Mesothelial cell of epicardium (in vitro differentiated cells): ENCODE measurements at regions not wholly inside any gene's neighbourhood (a gene's known extent, or its start where the extent isn't known, plus 50 kb on each side); places are given as distances from the start of the nearest gene placed in this dataset.

Experiments used
- DNase-seq, 2 experiments: peaks; one replicate each; pipeline ENCODE4 v3.0.0; 2021; ENCODE audit warnings: low spot score in 2 of 2; ENCODE audit not compliant: unreplicated experiment in 2 of 2
- H3K27ac Mint-ChIP-seq: 2 replicates; pipeline ENCODE4 v1.8.0; 2021; ENCODE audit warnings: mixed read lengths
- H3K27me3 Mint-ChIP-seq: 2 replicates; pipeline ENCODE4 v1.8.0; 2021; ENCODE audit warnings: low read depth, mixed read lengths
- H3K36me3 Mint-ChIP-seq: 2 replicates; pipeline ENCODE4 v1.8.0; 2021; ENCODE audit warnings: mixed read lengths
- H3K4me1 Mint-ChIP-seq: 2 replicates; pipeline ENCODE4 v1.8.0; 2021; ENCODE audit warnings: mixed read lengths
- H3K4me3 Mint-ChIP-seq: 2 replicates; pipeline ENCODE4 v1.8.0; 2021; ENCODE audit warnings: mild to moderate bottlenecking, moderate library complexity, mixed read lengths
- H3K9me3 Mint-ChIP-seq: 2 replicates; pipeline ENCODE4 v1.8.0; 2021; ENCODE audit warnings: mixed read lengths
- TF ChIP-seq, protein P1 (sequence below): fragments of 200-600 bp; sonication (generic); IDR thresholded peaks from one replicate; pipeline ENCODE4 v1.5.0; 2021; ENCODE audit warnings: antibody characterized with exemption; ENCODE audit not compliant: unreplicated experiment

DNA sequence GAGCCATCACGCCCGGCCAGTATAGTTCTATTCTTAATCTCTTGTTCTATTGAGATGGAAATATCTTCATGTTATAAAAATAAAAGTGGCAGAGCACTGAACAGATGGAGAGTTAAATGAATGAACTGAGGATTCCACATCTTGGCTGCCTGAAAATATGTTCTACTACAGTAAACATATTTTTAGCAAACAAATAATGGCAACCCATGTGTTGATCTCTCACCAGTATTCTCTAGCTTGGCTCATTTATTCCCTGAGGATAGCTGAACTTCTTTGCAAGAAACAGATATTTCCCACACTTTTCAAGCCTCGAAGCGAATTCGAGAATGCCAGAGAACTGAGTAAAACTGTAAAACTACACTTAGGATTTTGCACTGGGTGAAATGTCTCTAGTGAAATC, 58.9 kb downstream of the DIRAS3 start:
- peaks cover 2% of the 10 kb centered on the region for H3K4me1 Mint-ChIP-seq
- H3K27me3 Mint-ChIP-seq: no peaks in the 10 kb centered on the region
- TF ChIP-seq, protein P1, sequence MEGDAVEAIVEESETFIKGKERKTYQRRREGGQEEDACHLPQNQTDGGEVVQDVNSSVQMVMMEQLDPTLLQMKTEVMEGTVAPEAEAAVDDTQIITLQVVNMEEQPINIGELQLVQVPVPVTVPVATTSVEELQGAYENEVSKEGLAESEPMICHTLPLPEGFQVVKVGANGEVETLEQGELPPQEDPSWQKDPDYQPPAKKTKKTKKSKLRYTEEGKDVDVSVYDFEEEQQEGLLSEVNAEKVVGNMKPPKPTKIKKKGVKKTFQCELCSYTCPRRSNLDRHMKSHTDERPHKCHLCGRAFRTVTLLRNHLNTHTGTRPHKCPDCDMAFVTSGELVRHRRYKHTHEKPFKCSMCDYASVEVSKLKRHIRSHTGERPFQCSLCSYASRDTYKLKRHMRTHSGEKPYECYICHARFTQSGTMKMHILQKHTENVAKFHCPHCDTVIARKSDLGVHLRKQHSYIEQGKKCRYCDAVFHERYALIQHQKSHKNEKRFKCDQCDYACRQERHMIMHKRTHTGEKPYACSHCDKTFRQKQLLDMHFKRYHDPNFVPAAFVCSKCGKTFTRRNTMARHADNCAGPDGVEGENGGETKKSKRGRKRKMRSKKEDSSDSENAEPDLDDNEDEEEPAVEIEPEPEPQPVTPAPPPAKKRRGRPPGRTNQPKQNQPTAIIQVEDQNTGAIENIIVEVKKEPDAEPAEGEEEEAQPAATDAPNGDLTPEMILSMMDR: no peak
- peaks cover 18% of the 10 kb centered on the region for H3K9me3 Mint-ChIP-seq
- no peak for DNase-seq
- no peak overlapping the region for H3K4me3 Mint-ChIP-seq
- H3K36me3 Mint-ChIP-seq: peaks cover 2% of the 10 kb centered on the region
- H3K27ac Mint-ChIP-seq: no peak overlapping the region

DNA sequence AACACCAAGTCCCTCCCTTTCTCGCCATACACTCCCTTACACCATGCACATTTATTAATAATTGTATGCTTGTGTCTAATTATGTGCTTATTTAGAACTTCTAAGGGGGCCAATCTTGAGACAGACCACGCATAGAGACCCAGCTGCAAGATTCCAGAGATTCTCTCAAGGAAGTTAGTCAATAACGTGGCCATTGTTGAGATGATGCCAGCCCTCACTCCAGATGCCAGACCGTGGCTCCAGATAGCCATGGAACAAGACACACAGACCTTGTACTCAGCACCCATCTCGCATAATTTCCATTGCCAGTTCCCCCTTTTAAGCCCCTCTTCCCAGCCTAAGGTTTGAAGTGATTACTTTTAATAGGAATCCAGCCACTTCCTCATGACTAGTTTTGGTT, 62.4 kb downstream of the DIRAS3 start:
- Mint-ChIP-seq H3K36me3 (no peaks in the 10 kb centered on the region), H3K27ac (no peak overlapping the region), H3K4me3 (no peak overlapping the region), H3K9me3 (peaks cover 5% of the 10 kb centered on the region), H3K27me3 (no peaks in the 10 kb centered on the region), H3K4me1 (peaks cover 2% of the 10 kb centered on the region)
- no peak for DNase-seq
- TF ChIP-seq, protein P1: no peak

DNA sequence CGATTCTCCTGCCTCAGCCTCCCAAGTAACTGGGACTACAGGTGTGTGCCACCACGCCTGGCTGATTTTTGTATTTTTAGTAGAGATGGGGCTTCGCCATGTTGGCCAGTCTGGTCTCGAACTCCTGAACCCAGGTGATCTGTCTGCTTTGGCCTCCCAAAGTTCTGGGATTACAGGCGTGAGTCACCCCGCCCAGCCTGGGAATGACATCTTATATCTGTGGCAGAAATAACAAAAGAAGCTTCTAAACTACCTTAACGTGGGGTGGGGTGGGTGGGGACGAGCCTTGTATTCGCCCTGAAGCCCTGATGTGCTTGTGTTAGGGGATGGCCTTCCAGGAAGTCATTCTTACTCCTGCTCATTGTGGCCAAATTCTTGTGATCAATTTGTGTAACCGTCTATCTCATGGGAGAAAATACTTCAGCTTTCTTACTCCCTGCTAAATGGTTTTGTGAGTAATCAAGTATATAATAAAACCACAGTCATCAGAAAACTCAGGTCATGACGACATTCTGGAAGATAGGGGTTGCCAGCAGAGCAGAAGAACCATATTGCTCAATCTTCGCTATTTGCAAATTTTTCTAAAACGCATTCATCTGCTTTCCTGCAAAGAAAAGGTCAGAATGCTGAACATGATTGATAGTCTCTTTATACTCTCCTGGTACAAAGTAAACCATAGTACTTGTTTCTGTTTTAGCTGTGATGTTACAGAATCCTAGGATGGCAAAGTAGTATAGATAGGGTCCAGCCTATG, 63.2 kb downstream of the DIRAS3 start:
- Mint-ChIP-seq H3K4me1 (peaks cover 2% of the 10 kb centered on the region), H3K36me3 (no peaks in the 10 kb centered on the region), H3K4me3 (no peak overlapping the region), H3K9me3 (peaks cover under 1% of the 10 kb centered on the region), H3K27ac (no peak overlapping the region), H3K27me3 (no peaks in the 10 kb centered on the region)
- DNase-seq: no peak
- TF ChIP-seq, protein P1: no peak

DNA sequence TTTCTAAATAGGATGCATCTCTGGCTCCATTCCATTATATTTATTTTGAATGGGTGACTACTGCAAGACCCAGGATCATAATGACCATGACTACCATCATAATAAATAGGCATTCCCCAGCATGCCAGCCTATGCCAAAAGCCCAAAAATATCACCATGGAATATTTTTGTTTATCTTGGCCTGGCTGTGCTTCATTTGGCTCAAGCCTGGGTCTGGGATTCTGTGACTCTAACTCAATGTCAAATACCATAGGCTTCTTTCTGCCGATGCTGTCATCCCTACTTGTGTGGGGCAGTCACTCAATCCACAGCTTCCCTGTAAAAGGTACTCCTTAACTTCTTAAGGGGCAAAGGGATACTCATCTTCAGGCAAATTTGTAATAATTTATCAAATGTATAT, 66.6 kb downstream of the DIRAS3 start:
- Mint-ChIP-seq H3K4me3 (no peak overlapping the region), H3K36me3 (no peaks in the 10 kb centered on the region), H3K4me1 (peaks cover 7% of the 10 kb centered on the region), H3K27me3 (no peaks in the 10 kb centered on the region), H3K27ac (no peak overlapping the region), H3K9me3 (no peaks in the 10 kb centered on the region)
- DNase-seq: no peak
- TF ChIP-seq, protein P1: no peak

DNA sequence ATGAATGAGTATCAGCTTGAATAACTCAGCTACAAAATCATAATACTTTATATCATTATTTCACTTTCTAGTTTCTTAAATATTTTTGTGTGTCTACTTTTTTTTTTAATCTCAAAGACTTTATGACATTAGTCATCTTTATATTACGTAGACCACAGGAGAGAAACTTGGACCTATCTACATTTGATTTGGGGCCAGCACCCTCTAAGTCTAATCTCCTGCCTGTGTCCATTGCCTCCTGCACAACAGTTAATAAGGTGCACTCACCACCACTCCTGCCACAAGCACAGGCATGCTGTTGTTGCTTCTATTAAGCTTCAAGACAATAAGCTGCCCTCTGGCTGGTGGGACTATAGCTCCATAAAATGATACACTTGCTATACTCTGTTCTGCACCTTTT, 70.4 kb downstream of the DIRAS3 start:
- TF ChIP-seq, protein P1: no peak
- H3K36me3 Mint-ChIP-seq: no peaks in the 10 kb centered on the region
- no peak for DNase-seq
- no peaks in the 10 kb centered on the region for H3K27me3 Mint-ChIP-seq
- no peak overlapping the region for H3K4me3 Mint-ChIP-seq
- no peak overlapping the region for H3K27ac Mint-ChIP-seq
- H3K4me1 Mint-ChIP-seq: peaks cover 4% of the 10 kb centered on the region
- H3K9me3 Mint-ChIP-seq: no peaks in the 10 kb centered on the region
